ENCODE measurements at regions not wholly inside any gene's neighbourhood (a gene's known extent, or its start where the extent isn't known, plus 50 kb on each side); places are given as distances from the start of the nearest gene placed in this dataset.

GRCh38 chr12:62207248-62207647 is 53.0 kb upstream of the USP15 start:
- no peak for DNase-seq (ENCODE audit: low read depth in 1 of 2, low spot score in 1 of 2)
- no peak for TF ChIP-seq CTCF (IDR thresholded peaks at IDR 0.05; ENCODE audit: low read depth, low read length)
- Histone ChIP-seq H3K4me1 (ENCODE audit: low read depth) (no peaks in the 10 kb centered on the region), H3K9me3 (ENCODE audit: low read depth) (no peaks in the 10 kb centered on the region), H3K36me3 (no peaks in the 10 kb centered on the region), H3K4me3 (no peak overlapping the region), H3K27me3 (no peaks in the 10 kb centered on the region), H3K27ac (no peak overlapping the region)
